Upper lobe of left lung (tissue), 4 donors: ENCODE measurements at regions not wholly inside any gene's neighbourhood (a gene's known extent, or its start where the extent isn't known, plus 50 kb on each side); places are given as distances from the start of the nearest gene placed in this dataset.

Source experiments
- POLR2AphosphoS5 ChIP-seq, 2 donors: sonication (generic); formaldehyde crosslinking; IDR thresholded peaks; one replicate each; pipeline ENCODE4 v1.5.1; 2017; ENCODE audit warnings: antibody characterized with exemption in 2 of 2
- TF ChIP-seq, protein P1 (sequence below), 6 experiments: fragments of 450-650 bp in 4 of 6; fragments of 200-600 bp in 2 of 6; sonication (generic) in 2 of 6; IDR thresholded peaks; one replicate each; pipeline ENCODE4 v1.5.1; 2016 to 2019; ENCODE audit warnings: antibody characterized with exemption in 6 of 6

- TF ChIP-seq, protein P1, sequence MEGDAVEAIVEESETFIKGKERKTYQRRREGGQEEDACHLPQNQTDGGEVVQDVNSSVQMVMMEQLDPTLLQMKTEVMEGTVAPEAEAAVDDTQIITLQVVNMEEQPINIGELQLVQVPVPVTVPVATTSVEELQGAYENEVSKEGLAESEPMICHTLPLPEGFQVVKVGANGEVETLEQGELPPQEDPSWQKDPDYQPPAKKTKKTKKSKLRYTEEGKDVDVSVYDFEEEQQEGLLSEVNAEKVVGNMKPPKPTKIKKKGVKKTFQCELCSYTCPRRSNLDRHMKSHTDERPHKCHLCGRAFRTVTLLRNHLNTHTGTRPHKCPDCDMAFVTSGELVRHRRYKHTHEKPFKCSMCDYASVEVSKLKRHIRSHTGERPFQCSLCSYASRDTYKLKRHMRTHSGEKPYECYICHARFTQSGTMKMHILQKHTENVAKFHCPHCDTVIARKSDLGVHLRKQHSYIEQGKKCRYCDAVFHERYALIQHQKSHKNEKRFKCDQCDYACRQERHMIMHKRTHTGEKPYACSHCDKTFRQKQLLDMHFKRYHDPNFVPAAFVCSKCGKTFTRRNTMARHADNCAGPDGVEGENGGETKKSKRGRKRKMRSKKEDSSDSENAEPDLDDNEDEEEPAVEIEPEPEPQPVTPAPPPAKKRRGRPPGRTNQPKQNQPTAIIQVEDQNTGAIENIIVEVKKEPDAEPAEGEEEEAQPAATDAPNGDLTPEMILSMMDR (IDR thresholded peaks at IDR 0.05): no peak
- TF ChIP-seq POLR2AphosphoS5 (IDR thresholded peaks at IDR 0.05): no peak
These were observed 250.6 kb downstream of the KLF6 start for GRCh38 chr10:3534433-3534832.
